ENCODE measurements at regions not wholly inside any gene's neighbourhood (a gene's known extent, or its start where the extent isn't known, plus 50 kb on each side); places are given as distances from the start of the nearest gene placed in this dataset.

DNA sequence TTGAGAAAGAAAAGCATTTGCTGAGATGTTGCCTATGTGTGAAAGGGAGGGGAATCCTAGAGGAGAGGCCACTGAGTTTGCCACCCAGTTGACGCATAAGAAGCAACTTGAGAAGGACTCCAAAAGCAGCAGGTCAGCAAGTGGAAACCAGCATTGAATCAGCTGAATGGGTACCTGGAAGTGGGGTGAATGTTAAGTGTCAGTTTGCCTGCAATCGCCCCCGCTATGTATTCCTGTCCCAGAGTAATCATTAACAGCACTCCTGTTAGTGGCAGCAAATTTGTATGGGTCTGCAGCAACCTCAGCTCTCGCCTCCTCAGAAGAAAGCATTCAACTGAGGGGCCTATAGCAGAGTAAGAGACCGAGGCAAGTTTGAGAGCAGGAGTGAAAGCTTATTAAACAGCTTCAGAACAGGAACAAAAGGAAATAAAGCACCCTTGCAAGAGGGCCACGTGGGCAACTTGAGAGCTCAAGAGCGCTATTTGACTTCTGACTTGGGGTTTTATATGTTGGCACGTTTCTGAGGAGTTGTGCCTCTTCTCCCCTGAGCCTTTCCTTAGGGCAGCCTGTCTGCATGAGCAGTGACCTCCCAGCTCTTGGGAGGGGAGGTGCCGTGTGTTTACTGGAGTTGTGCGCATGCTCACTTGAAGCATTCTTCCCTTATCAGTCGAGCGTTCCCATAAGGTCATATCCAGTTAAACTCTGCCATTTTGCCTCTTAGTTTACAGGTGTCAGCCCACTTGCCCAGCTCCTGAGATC is 122.6 kb upstream of the PHACTR1 start:
- no peak for DNase-seq

GRCh38 chr6:12594530-12594893 is 122.1 kb upstream of the PHACTR1 start:
- DNase-seq = no peak

DNA sequence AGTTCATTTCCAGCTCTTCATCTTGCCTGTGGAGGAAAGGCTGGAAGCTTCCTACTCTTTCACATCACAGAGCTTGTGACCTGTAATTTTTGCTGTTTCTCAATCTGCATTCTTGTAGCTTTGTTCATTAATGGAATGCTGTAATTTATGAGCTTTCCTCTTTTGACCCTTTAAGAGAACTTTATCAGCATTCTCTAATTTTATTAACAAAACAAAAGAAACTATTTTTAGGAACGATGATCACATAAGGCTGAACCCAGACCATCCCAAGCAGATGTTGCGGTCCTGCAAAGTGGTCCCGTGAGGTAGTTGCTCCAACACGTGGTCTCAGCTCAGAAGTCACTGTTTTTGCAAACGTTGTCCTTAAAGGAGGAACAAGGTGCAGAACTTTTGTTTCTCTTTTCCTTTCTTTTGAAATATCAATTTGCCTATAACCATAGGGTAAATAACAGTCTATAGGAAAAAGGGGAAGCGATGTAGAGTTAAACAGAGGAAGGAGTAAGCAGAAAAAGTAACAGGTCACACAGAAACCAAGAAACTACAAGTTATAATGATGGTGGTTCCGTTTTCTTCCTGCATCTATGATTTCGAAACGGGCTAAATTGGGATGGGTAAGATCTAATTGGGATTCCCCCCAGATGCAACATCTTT is 121.3 kb upstream of the PHACTR1 start:
- DNase-seq = no peak

- no peak for DNase-seq
These were observed 119.8 kb upstream of the PHACTR1 start for GRCh38 chr6:12596731-12597130.

GRCh38 chr6:12598919-12599318 is 117.6 kb upstream of the PHACTR1 start:
- DNase-seq = no peak

- DNase-seq = no peak
These were observed 114.7 kb upstream of the PHACTR1 start for GRCh38 chr6:12601881-12602280.

GRCh38 chr6:12602342-12602741 is 114.2 kb upstream of the PHACTR1 start:
- DNase-seq = no peak

GRCh38 chr6:12602951-12603672 is 113.5 kb upstream of the PHACTR1 start:
- DNase-seq = peak in 1 of 2 experiments; percentile 23

DNA sequence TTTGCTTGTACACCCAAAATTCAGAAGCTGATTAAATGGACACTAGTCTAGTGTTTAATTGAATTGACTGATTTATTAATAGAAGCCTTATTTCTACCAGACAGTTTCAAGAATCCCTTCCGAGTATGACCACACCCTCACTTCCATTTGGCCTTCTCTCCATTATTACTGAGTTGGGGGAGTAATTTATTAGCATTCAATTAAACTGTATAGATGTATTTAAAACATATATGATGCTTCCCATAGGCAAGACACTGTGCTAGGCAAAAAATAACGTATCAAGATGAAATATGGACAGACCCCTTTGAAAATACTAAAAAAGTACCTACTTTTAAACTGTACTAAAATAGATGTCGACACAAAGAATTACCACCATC is 112.9 kb upstream of the PHACTR1 start:
- DNase-seq = no peak

- peak; percentile 27 to 61 for DNase-seq
These were observed 110.7 kb upstream of the PHACTR1 start for GRCh38 chr6:12605888-12606345.

DNA sequence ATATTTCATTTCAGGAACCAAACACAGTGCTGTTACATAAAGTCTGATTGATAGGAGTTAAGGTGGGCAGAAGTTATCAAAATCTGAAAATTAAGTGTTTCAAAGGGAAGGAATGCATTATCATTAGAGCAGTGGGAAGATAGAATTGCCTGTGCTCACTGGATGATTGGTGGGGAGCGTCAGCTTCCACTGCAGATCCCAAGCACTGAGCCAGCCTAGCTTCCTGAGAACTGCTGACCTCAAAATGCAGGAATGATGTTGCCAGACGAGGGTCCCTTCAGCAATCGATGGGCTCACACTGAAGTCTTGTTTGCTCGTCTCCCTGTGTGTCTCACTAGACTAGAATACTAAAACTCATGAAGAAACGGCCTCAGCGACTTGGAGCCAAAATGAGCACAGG is 110.0 kb upstream of the PHACTR1 start:
- no peak for DNase-seq

GRCh38 chr6:12608016-12608860 is 108.3 kb upstream of the PHACTR1 start:
- DNase-seq = no peak

GRCh38 chr6:12608874-12609273 is 107.7 kb upstream of the PHACTR1 start:
- no peak for DNase-seq

DNA sequence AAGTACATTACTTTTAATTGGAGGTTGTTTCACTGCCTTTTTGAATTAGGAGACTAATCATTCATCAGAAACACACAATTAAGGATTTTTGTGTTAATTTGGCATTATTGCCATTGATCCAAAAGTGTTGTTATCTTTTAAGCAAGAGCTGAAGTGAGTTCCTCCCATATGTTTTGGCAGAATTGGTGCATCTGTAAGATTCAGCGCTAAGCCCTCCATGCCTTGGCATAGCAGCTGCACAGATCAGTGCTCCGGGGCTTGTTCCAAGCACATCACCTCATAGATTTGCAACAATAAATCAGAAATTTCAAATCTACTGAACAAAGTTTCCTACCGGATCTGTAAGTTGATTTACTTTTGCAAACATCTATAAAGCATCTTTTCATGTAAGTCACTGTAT is 106.8 kb upstream of the PHACTR1 start:
- no peak for DNase-seq

DNA sequence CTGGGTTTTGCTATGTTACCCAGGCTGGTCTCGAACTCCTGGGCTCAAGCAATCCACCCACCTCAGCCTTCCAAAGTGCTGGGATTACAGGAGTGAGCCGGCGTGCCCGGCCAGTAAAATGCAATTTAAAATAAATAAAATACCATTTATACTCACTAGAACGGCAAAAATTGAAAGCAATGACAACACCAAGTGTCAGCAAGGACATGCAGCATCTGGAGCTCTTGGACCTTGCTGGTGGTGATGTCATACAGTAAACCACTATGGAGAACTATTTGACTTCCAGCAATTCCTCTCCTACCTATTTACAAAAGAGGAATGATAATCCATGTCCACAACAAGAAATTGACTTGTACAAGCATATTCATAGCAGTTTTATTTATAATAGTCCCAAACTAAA is 105.7 kb upstream of the PHACTR1 start:
- DNase-seq = no peak

DNA sequence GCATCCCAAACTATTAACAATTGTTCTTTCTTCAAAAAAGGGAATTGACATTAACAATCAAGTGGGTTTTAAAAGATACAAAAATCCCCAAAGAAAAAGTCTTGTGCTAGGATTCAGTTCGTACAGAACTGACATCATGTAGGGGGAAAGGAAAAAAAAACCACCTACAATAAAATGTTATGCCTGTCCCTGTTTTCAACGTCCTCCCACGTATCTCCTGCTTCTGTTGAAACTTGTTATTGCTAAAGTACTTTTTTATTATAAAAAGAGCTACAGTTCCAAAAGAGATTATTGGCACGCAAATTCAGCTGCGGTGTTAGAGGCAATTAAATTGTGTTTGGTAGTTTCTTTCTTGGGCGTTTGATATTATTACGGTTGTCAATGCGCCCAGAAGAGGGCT is 102.8 kb upstream of the PHACTR1 start:
- DNase-seq = no peak

DNA sequence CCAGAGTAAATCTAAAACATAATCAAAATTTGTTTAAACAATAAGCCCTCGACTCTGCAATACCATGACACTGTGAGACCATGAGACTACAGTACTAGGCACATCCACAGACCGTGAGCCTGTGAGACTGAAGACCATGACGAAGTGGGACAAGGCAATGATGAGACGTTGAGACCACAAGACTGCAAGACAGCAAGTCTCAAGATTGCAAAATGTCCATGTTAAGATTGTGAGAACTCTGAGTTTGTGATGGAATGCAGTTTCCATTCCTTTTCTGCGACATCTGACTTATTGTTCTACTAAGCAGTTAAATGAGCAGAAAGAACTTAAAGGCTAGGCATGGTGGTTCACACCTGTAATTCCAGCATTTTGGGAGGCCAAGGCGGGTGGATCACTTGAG is 102.1 kb upstream of the PHACTR1 start:
- DNase-seq = no peak

GRCh38 chr6:12618296-12618695 is 98.3 kb upstream of the PHACTR1 start:
- DNase-seq = no peak

DNA sequence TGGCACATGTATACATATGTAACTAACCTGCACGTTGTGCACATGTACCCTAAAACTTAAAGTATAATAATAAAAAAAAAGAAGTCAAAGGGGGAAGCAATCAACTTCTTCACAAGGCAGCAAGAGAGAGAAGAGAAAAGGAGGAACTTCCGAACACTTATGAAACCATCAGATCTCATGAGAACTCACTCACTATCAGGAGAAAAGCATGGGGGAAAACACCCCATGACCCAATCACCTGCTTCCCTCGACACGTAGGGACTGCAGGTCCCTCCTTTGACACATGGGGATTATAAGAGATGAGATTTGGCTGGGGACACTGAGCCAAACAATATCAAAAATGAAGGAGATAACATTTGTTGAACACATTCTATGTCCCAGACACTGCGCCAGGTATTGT is 94.8 kb upstream of the PHACTR1 start:
- DNase-seq = no peak

DNA sequence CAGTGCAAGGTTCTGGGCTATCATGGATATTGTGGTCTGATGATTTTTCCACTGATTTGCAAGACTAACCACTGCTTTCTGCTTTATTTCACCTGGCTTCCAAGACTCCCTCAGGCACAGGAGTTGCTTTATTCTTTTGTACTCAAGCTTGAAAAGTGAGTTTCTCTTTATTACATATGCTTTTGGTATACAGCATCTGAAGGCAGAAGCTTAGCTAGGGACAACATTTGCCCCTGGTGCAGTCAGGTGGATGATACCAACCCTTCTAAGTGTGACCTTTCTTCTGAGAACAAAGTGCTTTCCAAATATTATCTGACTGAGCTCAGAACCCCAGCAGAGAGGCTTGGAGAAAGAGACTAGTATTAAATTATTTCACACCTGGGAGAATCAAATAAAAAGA is 94.0 kb upstream of the PHACTR1 start:
- no peak for DNase-seq

- no peak for DNase-seq
These were observed 92.3 kb upstream of the PHACTR1 start for GRCh38 chr6:12624142-12624837.

- no peak for DNase-seq
These were observed 89.5 kb upstream of the PHACTR1 start for GRCh38 chr6:12627053-12627452.

DNA sequence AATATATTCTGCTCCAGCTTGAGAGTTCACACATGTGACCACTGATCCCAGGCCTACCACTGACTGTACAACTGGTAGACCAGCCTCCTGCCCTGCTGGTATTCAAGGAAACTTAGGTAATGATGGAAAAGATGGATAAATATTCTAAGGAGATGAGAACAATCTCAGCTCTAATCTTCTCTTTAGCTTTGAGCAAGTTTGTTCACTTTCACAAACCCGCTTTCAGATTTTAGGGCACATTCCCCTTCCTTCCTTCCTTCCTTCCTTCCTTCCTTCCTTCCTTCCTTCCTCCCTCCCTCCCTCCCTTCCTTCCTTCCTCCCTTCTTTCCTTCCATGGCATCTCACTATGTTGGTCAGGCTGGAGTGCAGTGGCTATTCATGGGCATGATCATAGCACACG is 88.2 kb upstream of the PHACTR1 start:
- DNase-seq = no peak
